GM10248 (cell line): ENCODE measurements at regions not wholly inside any gene's neighbourhood (a gene's known extent, or its start where the extent isn't known, plus 50 kb on each side); places are given as distances from the start of the nearest gene placed in this dataset.

Experiments
- CTCF ChIA-PET: fragments of 300-600 bp; sonication (Branson Sonifier 250); formaldehyde crosslinking; extraction: SDS; loops from one replicate; lab custom pipeline; 2021; ENCODE audit warnings: antibody characterized with exemption; lab: Yijun Ruan, JAX
- POLR2A ChIA-PET: fragments of 350-650 bp; sonication (Branson Sonifier 250); formaldehyde crosslinking; extraction: SDS; loops from one replicate; lab custom pipeline; 2020; ENCODE audit warnings: antibody characterized with exemption; lab: Yijun Ruan, JAX
- DNase-seq: peaks from one replicate; pipeline ENCODE4 v3.0.0; 2012; ENCODE audit errors: extremely low spot score
- TF ChIP-seq, protein P1 (sequence below): IDR thresholded peaks from 2 replicates; pipeline ENCODE4 v1.5.1; 2012; ENCODE audit warnings: mild to moderate bottlenecking, low read depth; ENCODE audit errors: extremely low read depth, missing control alignments, control extremely low read depth

DNA sequence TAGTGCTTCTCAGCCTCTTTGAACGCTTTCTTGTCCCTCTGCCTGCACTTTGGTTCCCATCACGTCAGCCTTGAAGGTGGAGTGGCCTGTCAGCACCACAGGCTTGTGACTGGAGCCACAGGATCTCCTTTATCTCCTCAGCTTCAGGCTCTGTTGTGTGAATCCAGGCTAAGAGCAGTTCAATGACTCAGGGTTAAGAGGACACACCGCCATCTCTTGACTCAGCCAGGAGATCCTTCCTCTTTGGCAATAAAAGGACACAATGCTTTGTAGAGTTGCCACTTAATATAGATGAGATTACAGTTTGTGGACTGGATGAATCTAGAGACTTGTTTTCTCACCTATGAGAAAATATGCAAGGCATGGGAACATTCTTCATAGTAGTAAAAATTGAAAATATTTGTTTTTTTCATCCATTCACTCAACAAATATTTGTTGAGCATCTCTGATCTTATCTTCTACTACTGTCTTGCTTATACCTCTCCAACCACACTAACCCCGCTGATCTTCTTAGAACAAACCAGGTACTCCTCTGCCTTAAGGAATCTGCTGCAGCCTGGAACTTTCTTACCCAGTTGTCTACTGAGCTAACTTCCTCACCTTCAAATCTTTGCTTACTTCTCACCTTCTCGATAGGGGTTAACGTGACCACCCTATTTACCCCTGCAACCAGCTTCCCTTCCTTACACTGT lies 62.3 kb downstream of the UCHL1 start:
- DNase-seq = no peak
- CTCF ChIA-PET = interaction anchor here (1.0 kb wide), 1 partner anchor 28 kb away, joined by 4 read pairs; no protein-coding TSS in a partner anchor
- POLR2A ChIA-PET = no interaction called here
- TF ChIP-seq, protein P1, sequence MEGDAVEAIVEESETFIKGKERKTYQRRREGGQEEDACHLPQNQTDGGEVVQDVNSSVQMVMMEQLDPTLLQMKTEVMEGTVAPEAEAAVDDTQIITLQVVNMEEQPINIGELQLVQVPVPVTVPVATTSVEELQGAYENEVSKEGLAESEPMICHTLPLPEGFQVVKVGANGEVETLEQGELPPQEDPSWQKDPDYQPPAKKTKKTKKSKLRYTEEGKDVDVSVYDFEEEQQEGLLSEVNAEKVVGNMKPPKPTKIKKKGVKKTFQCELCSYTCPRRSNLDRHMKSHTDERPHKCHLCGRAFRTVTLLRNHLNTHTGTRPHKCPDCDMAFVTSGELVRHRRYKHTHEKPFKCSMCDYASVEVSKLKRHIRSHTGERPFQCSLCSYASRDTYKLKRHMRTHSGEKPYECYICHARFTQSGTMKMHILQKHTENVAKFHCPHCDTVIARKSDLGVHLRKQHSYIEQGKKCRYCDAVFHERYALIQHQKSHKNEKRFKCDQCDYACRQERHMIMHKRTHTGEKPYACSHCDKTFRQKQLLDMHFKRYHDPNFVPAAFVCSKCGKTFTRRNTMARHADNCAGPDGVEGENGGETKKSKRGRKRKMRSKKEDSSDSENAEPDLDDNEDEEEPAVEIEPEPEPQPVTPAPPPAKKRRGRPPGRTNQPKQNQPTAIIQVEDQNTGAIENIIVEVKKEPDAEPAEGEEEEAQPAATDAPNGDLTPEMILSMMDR = no peak

DNA sequence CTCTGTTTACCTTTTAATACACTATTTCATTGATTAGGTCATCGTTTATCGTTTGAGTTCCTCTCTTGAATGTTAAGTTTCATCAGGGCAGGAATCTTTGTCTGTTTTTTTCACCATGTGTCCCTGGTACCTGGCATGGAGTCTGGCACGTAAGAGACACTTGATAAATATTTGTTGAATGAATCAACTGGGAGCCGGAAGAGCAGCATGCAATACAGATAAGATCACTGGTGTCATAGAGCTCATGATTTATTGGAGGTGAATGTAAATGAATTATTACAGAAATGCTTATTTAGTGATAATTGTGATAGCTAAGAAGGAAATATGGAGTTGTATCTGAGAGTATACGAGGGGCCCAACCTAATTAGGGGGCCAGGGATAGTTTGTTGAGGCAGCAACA lies 62.8 kb downstream of the UCHL1 start:
- TF ChIP-seq, protein P1 = no peak
- ChIA-PET POLR2A (no interaction called here), CTCF (interaction anchor here (1.0 kb wide), 1 partner anchor 28 kb away, joined by 4 read pairs; no protein-coding TSS in a partner anchor)
- no peak for DNase-seq

DNA sequence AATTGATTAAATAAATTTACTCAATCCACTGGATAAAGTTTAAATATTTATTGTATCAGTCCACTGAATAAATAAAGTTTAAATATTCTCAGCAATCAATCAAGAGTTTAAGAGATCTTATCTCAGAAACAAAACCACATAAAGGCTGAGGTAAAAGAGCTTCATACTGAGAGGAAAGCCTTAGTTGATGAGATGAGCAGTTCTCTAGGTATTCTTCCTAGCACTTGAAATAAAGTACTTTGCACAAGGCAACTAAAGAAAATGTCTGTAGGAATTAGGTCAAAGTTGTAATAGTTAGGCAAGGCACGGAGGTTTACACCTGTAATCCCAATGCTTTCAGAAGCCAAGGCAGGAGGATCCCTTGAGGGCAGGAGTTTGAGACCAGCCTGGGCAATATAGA lies 63.5 kb downstream of the UCHL1 start:
- TF ChIP-seq, protein P1 = no peak
- ChIA-PET POLR2A (no interaction called here), CTCF (interaction anchor here (1.0 kb wide), 1 partner anchor 29 kb away, joined by 4 read pairs; no protein-coding TSS in a partner anchor)
- DNase-seq = no peak

DNA sequence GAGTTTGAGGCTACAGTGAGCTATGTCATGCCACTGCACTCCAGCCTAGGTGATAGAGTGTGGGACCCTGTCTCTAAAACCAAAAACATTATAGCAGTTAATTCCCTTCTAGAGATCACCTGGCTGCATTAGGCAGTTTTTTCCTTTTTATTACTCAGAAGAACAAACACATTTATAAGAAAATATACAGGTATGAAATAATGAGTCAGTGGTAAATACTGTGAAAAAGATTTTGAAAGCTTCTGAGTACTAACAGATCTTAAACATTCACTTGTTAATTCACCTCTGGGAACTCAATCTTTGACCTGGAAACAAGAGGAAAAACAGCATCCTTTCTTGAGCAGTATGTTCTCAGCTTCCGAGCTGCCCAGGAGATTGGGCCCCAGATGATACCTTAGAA lies 64.1 kb downstream of the UCHL1 start:
- ChIA-PET POLR2A (no interaction called here), CTCF (no interaction called here)
- TF ChIP-seq, protein P1 = no peak
- no peak for DNase-seq

DNA sequence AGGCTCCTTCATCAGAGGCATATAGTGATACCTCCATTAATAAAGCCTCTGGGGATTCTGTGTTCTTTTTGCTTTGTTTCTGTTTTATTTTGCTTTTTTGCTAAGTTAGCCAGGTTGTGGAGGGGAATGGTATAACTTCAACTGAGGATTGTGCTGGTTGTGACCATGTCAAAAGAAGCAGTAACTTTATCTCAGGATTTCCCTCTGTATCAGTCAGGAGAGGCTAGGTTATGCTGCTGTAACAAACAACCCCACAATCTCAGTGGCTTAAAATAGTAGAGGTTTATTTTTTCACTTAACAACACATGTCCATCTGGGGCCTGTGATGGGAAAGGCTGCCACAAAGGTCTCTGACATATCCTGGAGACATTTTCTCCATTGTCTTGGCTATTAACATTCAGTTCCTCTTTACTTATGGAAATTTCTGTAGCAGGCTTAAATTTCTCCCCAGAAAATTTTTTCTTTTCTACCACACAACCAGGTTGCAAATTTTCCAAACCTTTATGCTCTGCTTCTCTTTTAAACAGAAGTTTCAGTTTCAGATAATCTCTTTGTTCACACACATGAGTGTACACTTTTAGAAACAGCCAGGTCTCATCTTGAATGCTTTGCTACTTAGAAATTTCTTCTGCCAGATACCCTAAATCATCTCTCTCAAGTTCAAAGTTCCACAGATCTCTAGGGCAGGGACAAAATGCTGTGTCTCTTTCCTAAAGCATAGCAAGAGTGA lies 64.7 kb downstream of the UCHL1 start:
- no peak for DNase-seq
- ChIA-PET CTCF (no interaction called here), POLR2A (no interaction called here)
- TF ChIP-seq, protein P1 = no peak

DNA sequence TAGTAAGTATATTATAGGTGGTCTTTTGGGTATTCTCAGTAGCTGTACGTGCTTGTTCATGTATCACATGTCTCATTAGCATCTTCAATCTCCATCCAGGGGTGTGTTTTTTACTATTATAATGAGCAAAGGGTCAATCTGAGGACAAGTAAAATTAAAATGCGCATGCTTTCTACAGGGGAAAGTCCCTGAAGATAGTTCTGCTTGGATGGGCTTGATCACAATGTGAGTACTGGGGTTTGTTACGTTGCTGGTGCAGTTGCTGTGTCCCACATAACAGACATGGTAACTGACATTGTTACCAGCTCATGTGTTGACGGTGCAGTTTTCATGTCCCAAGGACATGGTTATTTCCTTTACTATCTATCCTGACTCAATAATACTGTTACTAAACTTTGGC lies 65.9 kb downstream of the UCHL1 start:
- POLR2A ChIA-PET = no interaction called here
- DNase-seq = no peak

More for the DNA sequence above, 65.9 kb downstream of the UCHL1 start:
- CTCF ChIA-PET = no interaction called here
- TF ChIP-seq, protein P1 = no peak
